GM19438 (cell line): ENCODE measurements at regions not wholly inside any gene's neighbourhood (a gene's known extent, or its start where the extent isn't known, plus 50 kb on each side); places are given as distances from the start of the nearest gene placed in this dataset.
"Not testable (repeated sequence)": the region's sequence is repeated elsewhere in the genome, so short reads cannot be mapped to it uniquely, and the experiment has no call there.

Source experiments
- ATAC-seq: cut with Tn5 transposase; IDR thresholded peaks from one replicate; pipeline ENCODE4 v1.9.1; 2021; ENCODE audit warnings: low read depth; ENCODE audit not compliant: unreplicated experiment

- no peak for ATAC-seq
Observed at GRCh38 chr4:164056426-164057142, 562.1 kb downstream of the TMA16 start.

- no peak for ATAC-seq
Observed at GRCh38 chr4:164058776-164059445, 564.4 kb downstream of the TMA16 start.

- ATAC-seq: no peak
Observed at GRCh38 chr4:164060456-164060855, 566.0 kb downstream of the TMA16 start.

- ATAC-seq: no peak
Observed at GRCh38 chr4:164068392-164068791, 573.9 kb downstream of the TMA16 start.

- ATAC-seq: no peak
Observed at GRCh38 chr4:164070625-164071024, 576.1 kb downstream of the TMA16 start.

GRCh38 chr4:164081371-164081770 lies 586.9 kb downstream of the TMA16 start:
- no peak for ATAC-seq

- no peak for ATAC-seq
Observed at GRCh38 chr4:164081801-164082200, 587.3 kb downstream of the TMA16 start.

GRCh38 chr4:164087733-164088132 lies 593.2 kb downstream of the TMA16 start:
- no peak for ATAC-seq

GRCh38 chr4:164095313-164096110 lies 601.0 kb downstream of the TMA16 start:
- ATAC-seq: no peak

GRCh38 chr4:164096766-164097518 lies 602.5 kb downstream of the TMA16 start:
- ATAC-seq: no peak

GRCh38 chr4:164100741-164101365 lies 606.4 kb downstream of the TMA16 start:
- ATAC-seq: not testable (repeated sequence)

GRCh38 chr4:164108971-164109370 lies 614.5 kb downstream of the TMA16 start:
- ATAC-seq: no peak

GRCh38 chr4:164109503-164109902 lies 615.0 kb downstream of the TMA16 start:
- ATAC-seq: no peak

- ATAC-seq: no peak
Observed at GRCh38 chr4:164115236-164115635, 620.7 kb downstream of the TMA16 start.

GRCh38 chr4:164116286-164116685 lies 621.8 kb downstream of the TMA16 start:
- ATAC-seq: no peak

- no peak for ATAC-seq
Observed at GRCh38 chr4:164134388-164134787, 619.5 kb upstream of the SMIM31 start.

GRCh38 chr4:164136180-164136616 lies 617.7 kb upstream of the SMIM31 start:
- ATAC-seq: no peak

- no peak for ATAC-seq
Observed at GRCh38 chr4:164138521-164138920, 615.4 kb upstream of the SMIM31 start.

- no peak for ATAC-seq
Observed at GRCh38 chr4:164139291-164139690, 614.6 kb upstream of the SMIM31 start.

- not testable (repeated sequence) for ATAC-seq
Observed at GRCh38 chr4:164141755-164142375, 612.1 kb upstream of the SMIM31 start.
